HG02943 (cell line): ENCODE measurements at regions not wholly inside any gene's neighbourhood (a gene's known extent, or its start where the extent isn't known, plus 50 kb on each side); places are given as distances from the start of the nearest gene placed in this dataset.

Experiments
- ATAC-seq: cut with Tn5 transposase; IDR thresholded peaks from one replicate; pipeline ENCODE4 v1.9.1; 2021; ENCODE audit warnings: mild to moderate bottlenecking, low read depth, moderate library complexity; ENCODE audit not compliant: unreplicated experiment

DNA sequence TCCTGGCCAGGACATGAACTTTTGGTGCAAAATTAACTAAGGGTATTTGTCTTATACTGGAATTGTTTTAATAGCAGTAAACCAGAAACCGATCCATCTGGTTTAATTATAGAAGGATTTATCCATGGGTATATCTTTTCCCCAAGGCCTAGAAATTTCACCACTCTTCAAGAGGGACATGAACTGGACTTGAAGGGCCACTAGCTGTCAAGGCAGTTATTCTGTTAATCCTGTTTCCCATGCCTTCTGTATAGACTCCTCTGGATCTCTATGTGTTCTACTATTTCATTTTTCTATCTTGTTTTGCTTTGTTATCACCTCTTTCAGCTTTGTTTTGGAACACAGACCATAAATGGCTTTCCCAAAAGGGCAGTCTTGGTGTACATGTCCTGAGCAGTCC lies 467.6 kb downstream of the KIF4B start:
- no peak for ATAC-seq

DNA sequence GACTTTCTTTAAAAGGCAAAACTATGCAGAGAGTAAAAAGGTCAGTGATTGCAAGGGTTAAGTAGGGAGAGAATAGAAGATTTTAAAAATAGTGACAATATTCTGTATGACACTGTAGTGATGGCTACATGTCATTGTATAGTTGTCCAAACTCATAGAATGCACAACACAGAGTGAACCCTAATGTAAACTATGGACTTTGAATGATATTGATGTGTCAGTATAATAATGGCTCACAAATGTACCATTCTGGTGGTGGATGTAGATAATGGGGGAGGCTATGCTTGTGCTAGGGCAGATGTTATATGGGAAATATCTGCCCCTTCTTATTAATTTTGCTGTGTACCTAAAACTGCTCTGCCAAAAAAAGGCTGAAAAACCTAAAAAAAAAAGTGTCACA lies 468.9 kb downstream of the KIF4B start:
- ATAC-seq, result no peak

GRCh38 chr5:155485386-155485785 lies 471.8 kb downstream of the KIF4B start:
- no peak for ATAC-seq

GRCh38 chr5:155489949-155490348 lies 476.4 kb downstream of the KIF4B start:
- no peak for ATAC-seq

DNA sequence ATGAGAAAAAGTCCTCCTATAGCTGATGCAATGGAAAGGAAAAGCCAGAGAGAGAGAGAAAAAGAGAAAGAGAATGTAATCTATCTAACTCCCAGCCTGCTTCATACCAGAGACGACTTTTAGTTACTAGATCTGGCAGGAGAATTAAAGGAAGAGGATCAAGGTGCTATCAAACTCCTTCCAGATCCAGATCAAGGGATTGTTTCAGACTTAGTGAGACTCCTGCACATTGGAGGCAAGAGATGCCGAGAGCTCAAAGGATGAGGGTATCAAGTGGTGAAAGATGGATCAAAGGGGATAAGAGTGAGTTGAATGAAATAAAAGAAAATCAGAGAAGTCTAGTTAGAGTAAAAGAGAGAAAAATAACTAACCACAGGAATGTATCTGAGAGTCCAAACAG lies 478.6 kb downstream of the KIF4B start:
- no peak for ATAC-seq

GRCh38 chr5:155504606-155505005 lies 491.1 kb downstream of the KIF4B start:
- ATAC-seq, result no peak

DNA sequence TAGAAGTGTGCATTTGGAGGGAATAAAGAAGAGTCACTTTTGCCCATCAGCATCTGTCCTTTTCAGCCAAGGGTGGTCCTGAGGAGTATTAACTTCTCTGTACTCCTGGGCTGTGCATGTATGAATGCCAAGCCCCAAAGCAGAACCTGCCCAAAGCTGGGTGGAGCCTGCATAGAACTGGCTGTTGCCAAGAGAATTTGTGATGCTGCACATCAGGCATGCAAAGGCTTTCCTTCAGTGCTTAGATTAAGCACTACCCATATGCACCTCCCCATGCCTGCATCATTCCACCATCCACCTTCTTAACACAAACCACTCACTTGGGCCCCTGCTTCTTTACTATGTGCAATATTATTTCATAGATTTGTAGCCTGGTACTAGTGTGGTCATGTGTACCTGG lies 493.8 kb downstream of the KIF4B start:
- no peak for ATAC-seq

DNA sequence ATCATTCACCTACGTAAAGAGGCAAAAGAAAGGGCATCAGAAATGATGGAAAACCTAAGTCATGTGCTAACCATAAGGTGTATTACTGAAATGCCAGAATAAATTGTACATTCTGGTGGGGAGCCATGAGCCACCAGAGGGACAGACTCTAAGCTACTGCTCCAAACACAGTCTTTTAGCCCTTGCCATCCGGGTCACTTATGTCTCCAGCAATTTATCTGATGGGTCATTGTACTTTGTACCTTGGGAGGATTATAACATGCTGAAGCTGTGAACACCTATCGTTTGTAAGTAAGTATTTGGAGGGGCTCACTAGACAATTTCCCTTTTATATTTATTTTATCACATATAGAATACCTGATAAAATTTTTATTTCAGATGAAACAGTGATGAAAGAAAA lies 495.1 kb downstream of the KIF4B start:
- ATAC-seq, result no peak

- ATAC-seq, result no peak
Measured at GRCh38 chr5:155512329-155512728, 498.8 kb downstream of the KIF4B start.

- no peak for ATAC-seq
Measured at GRCh38 chr5:155514105-155514563, 500.6 kb downstream of the KIF4B start.

DNA sequence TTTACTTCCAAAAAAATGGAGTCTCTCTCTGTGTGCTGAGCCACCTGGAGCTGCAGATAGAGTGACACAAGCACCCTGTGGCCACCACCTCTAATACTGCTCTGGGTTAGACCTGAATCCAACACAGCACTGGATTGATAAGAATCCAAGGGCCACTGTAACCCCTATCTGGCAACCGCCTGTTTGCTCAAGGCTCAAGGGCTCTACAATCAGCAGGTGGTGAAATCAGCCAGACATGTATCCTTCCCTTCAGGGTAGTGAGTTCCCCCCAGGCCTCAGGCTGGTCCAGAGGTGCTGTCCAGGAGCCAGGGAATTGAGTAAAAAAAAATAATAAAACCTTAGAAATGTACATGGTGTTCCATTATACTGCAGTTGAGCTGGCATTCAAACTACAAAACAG lies 509.0 kb downstream of the KIF4B start:
- no peak for ATAC-seq

DNA sequence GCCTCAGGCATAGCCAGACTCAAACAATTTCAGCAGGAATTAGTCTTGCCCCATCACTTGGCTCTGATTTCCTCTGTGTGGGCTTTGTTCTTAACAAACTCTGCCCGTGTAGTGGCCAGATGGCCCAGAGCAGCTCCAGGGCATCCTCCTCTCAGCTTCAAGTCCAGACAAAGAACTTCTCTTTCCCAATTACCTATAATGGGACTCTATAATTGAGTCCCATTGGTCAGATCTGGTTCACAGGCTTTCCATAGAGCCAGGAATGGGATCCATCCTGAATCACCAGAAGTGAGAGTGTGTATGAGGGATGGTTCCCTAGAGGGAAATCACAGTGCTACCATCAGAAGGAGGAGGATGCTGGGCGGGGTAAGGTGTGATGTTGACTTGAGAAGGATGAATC lies 515.8 kb downstream of the KIF4B start:
- no peak for ATAC-seq

- no peak for ATAC-seq
Measured at GRCh38 chr5:155530046-155530445, 516.5 kb downstream of the KIF4B start.

DNA sequence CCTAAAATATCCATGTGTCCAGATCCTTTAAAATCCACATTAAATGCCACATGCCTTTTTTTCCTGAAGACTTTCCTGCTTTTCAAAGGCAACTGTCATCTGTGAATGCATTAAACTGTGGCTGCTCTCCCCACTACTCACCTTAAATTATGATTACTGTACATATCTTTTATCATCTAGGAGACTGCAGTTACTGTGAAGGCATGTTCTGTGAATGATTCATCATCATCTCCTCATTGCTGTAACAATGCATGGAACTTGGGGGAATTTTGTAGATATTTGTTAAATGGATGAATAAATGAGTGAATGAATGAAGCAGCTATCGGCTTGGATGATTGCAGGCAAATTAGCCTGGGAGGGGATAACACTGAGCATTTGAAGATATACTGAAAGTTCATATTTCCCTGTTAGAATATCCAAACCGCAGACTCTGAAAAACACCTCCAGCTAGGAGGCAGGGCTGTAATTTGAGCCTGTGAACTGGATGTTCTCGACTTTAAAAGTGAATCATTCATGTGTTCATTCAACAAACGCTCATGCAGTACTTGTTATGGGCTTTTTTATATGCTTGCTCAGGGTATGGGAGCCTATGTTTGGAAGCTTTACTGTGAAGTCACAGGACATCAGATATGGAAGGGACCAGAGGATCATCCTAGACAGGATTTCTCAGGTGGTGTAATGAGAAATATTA lies 519.2 kb downstream of the KIF4B start:
- ATAC-seq, result no peak

DNA sequence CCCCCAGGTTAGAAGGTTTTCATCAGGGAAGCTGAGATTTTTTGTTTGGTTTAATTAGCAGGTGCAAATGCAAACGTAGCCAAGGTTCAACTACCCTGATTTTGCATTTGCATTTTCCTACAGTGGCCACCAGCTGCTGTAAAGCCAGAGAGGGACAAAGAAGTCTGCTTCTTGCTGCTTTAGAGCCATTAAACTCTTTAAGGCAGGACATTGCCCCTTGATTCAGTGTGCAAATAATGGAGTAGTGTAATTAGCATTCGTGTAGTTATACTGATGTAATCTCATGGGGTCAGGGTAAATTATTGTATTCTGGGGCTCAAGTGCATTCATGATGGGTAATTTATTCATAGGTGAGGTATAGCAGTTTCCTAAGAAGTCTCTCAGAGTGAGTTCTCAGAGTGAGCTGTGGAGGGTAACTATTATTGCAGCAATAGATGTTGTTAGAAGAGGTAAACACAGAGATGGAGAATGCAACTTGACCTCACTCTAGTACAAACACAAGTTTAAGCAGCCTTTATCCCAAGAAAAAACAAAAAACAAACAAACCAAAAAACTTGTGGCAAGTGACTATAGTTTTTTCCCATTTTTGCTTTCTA lies 526.5 kb downstream of the KIF4B start:
- no peak for ATAC-seq

GRCh38 chr5:155546075-155546474 lies 532.5 kb downstream of the KIF4B start:
- no peak for ATAC-seq

DNA sequence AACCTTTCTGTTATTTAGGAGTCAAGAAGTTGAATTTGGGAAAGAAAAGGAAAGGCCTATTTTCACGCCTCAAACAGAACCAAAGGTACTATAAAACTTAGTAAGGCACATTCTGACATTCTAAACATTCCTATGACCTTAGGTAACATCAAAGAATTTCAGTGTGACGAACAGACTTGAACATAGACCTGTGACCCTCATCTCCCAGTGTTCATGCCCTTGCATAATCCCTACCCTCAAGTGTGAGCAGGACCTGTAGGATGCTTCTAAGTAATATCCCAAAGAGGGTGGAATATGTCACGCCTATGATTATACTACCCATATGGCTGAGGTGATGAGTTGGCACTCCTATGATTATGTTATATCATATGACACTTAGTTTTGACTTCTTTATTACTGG lies 540.9 kb downstream of the KIF4B start:
- ATAC-seq, result no peak

GRCh38 chr5:155556222-155556621 lies 542.7 kb downstream of the KIF4B start:
- ATAC-seq, result no peak

DNA sequence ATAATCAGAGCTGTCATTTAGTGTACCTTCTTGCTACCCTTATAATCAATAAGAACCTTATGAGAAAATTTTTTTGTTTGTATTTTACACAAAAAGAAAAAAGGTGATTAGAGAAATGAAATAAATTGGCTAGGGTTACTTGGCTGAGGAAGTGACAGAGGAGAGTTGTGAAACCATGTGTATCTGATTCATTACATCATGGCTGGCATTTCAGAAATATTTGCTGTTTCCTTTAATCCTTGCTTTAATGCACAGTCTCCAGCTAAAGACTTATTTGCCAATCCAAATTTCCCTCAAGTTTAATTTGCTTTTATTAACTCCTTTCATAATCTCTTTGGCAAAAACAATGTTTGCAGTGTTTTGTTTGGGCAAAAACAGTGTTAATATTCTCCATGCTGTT lies 543.1 kb downstream of the KIF4B start:
- ATAC-seq, result no peak

- ATAC-seq, result no peak
Measured at GRCh38 chr5:155562158-155562557, 548.6 kb downstream of the KIF4B start.

- no peak for ATAC-seq
Measured at GRCh38 chr5:155564541-155564940, 551.0 kb downstream of the KIF4B start.

GRCh38 chr5:155575861-155576260 lies 562.3 kb downstream of the KIF4B start:
- ATAC-seq, result no peak
